ENCODE measurements at regions not wholly inside any gene's neighbourhood (a gene's known extent, or its start where the extent isn't known, plus 50 kb on each side); places are given as distances from the start of the nearest gene placed in this dataset.

- TF ChIP-seq CTCF (IDR thresholded peaks at IDR 0.05) = no peak
- no peak for TF ChIP-seq POLR2A (IDR thresholded peaks at IDR 0.05)
These were observed 111.7 kb upstream of the TNP1 start for GRCh38 chr2:216971593-216971992.
